Activated CD4-positive, alpha-beta memory T cell treated with anti-CD3 and anti-CD28 coated beads, Interleukin-2, amount 10 ng/mL, durations not matched to agents 7 days and 5 days (primary cell): ENCODE measurements at regions not wholly inside any gene's neighbourhood (a gene's known extent, or its start where the extent isn't known, plus 50 kb on each side); places are given as distances from the start of the nearest gene placed in this dataset.

ENCODE experiments used
- CTCF ChIA-PET: fragments of 350-600 bp; sonication (Branson Sonifier 250); formaldehyde crosslinking; loops from one replicate; lab custom pipeline; 2021; ENCODE audit warnings: antibody characterized with exemption, inconsistent platforms; lab: Charles Lee
- POLR2A ChIA-PET: fragments of 350-600 bp; sonication (Branson Sonifier 250); formaldehyde crosslinking; loops from one replicate; lab custom pipeline; 2021; ENCODE audit warnings: antibody characterized with exemption; lab: Charles Lee
- DNase-seq: peaks from one replicate; pipeline ENCODE4 v3.0.0-alpha.2; 2020
- H3K27ac Mint-ChIP-seq: one replicate; pipeline ENCODE4 v1.8.0; 2021; ENCODE audit warnings: mild to moderate bottlenecking, mixed read lengths
- H3K27me3 Mint-ChIP-seq: one replicate; pipeline ENCODE4 v1.8.0; 2021; ENCODE audit warnings: mixed read lengths
- H3K36me3 Mint-ChIP-seq: one replicate; pipeline ENCODE4 v1.8.0; 2021; ENCODE audit warnings: low read depth, mixed read lengths
- H3K4me1 Mint-ChIP-seq: one replicate; pipeline ENCODE4 v1.8.0; 2021; ENCODE audit warnings: mixed read lengths
- H3K4me3 Mint-ChIP-seq: one replicate; pipeline ENCODE4 v1.8.0; 2021; ENCODE audit warnings: mild to moderate bottlenecking, mixed read lengths
- H3K9me3 Mint-ChIP-seq: one replicate; pipeline ENCODE4 v1.8.0; 2021; ENCODE audit warnings: mixed read lengths

DNA sequence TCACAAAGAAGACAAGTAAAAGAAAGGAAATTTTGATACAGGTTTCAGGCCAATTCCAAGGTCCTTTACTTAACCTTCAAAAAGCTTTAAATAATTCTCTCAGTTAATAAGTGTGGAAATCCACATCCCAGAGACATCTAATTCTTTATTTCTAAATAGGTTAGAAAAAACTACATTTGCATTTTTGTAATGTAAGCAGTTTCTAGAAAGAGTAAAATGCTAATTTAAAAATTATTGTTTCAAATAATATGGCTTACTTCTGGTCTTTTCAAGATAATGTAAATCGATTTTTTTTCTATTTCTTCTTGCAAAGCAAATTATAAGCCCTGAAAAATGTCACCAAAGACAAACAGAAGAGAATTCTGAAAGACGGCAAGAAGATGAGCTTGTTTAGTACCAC, 180.4 kb upstream of the HHIP start:
- ChIA-PET CTCF (no interaction called here), POLR2A (no interaction called here)
- no peaks in the 10 kb centered on the region for H3K9me3 Mint-ChIP-seq
- H3K4me1 Mint-ChIP-seq, result no peaks in the 10 kb centered on the region
- no peak overlapping the region for H3K4me3 Mint-ChIP-seq
- no peaks in the 10 kb centered on the region for H3K27me3 Mint-ChIP-seq
- no peaks in the 10 kb centered on the region for H3K36me3 Mint-ChIP-seq
- no peak for DNase-seq
- H3K27ac Mint-ChIP-seq, result no peak overlapping the region

GRCh38 chr4:144480068-144480467, 165.9 kb upstream of the HHIP start:
- POLR2A ChIA-PET, result no interaction called here
- H3K36me3 Mint-ChIP-seq, result no peaks in the 10 kb centered on the region
- H3K27ac Mint-ChIP-seq, result no peak overlapping the region
- no peaks in the 10 kb centered on the region for H3K4me1 Mint-ChIP-seq
- H3K9me3 Mint-ChIP-seq, result peaks cover 3% of the 10 kb centered on the region
- H3K4me3 Mint-ChIP-seq, result no peak overlapping the region
- CTCF ChIA-PET, result no interaction called here
- no peak for DNase-seq
- no peaks in the 10 kb centered on the region for H3K27me3 Mint-ChIP-seq

GRCh38 chr4:144489831-144490230, 156.1 kb upstream of the HHIP start:
- Mint-ChIP-seq H3K27me3 (no peaks in the 10 kb centered on the region), H3K4me3 (no peak overlapping the region), H3K27ac (no peak overlapping the region), H3K9me3 (no peaks in the 10 kb centered on the region), H3K4me1 (no peaks in the 10 kb centered on the region), H3K36me3 (no peaks in the 10 kb centered on the region)
- no peak for DNase-seq
- POLR2A ChIA-PET, result no interaction called here
- CTCF ChIA-PET, result no interaction called here

- Mint-ChIP-seq H3K27ac (no peak overlapping the region), H3K27me3 (no peaks in the 10 kb centered on the region), H3K4me3 (no peak overlapping the region), H3K9me3 (no peaks in the 10 kb centered on the region), H3K4me1 (no peaks in the 10 kb centered on the region), H3K36me3 (no peaks in the 10 kb centered on the region)
- no peak for DNase-seq
- POLR2A ChIA-PET, result no interaction called here
- CTCF ChIA-PET, result no interaction called here
Measured at GRCh38 chr4:144494280-144494679, 151.7 kb upstream of the HHIP start.

GRCh38 chr4:144495944-144496343, 150.0 kb upstream of the HHIP start:
- Mint-ChIP-seq H3K27ac (no peak overlapping the region), H3K36me3 (no peaks in the 10 kb centered on the region), H3K4me3 (no peak overlapping the region), H3K9me3 (no peaks in the 10 kb centered on the region), H3K4me1 (no peaks in the 10 kb centered on the region), H3K27me3 (no peaks in the 10 kb centered on the region)
- DNase-seq, result no peak
- CTCF ChIA-PET, result no interaction called here
- POLR2A ChIA-PET, result no interaction called here

DNA sequence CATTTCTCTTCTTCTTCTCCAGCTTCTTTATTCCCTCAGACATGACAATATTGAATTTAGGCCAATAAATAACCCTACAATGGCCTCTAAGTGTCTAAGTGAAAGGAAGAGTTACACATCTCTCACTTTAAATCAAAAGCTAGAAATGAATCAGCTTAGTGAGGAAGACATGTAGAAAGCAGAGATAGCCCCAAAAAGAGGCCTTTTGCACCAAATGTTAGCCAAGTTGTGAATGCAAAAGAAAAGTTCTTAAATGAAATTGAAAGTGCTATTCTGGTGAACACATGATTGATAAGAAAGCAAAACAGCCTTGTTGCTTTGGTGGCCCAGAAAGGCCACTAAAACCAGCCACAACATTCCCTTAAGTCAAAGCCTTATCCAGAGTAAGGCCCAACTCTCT, 146.2 kb upstream of the HHIP start:
- H3K9me3 Mint-ChIP-seq, result no peaks in the 10 kb centered on the region
- H3K36me3 Mint-ChIP-seq, result no peaks in the 10 kb centered on the region

DNA sequence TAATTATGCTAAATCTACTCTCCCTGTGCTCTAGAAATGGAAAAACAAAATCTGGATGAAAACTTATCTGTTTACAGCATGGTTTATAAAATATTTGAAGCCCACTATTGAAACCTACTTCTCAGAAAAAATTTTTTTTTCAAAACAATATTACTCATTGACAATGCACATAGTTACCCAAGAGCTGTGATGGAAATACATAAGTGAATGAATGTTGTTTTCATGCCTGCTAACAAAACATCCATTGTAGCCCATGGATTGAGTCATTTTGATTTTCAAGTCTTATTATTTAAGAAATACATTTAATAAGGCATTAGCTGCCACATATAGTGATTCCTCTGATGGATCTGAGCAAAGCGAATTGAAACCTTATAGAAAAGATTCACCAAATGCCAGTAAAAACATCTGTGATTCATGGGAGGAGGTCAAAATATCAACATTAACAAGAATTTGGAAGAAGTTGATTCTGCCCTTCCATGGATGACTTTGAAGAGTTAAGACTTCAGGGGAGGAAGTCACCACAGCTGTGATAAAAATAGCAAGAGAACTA, 144.7 kb upstream of the HHIP start:
- no peaks in the 10 kb centered on the region for H3K36me3 Mint-ChIP-seq
- no peaks in the 10 kb centered on the region for H3K4me1 Mint-ChIP-seq
- H3K27me3 Mint-ChIP-seq, result no peaks in the 10 kb centered on the region
- no peaks in the 10 kb centered on the region for H3K9me3 Mint-ChIP-seq
- CTCF ChIA-PET, result no interaction called here
- DNase-seq, result no peak
- H3K4me3 Mint-ChIP-seq, result no peak overlapping the region
- no peak overlapping the region for H3K27ac Mint-ChIP-seq
- POLR2A ChIA-PET, result no interaction called here

More for the DNA sequence above, 146.2 kb upstream of the HHIP start:
- DNase-seq, result no peak
- Mint-ChIP-seq H3K27me3 (no peaks in the 10 kb centered on the region), H3K4me3 (no peak overlapping the region), H3K27ac (no peak overlapping the region), H3K4me1 (no peaks in the 10 kb centered on the region)
- CTCF ChIA-PET, result no interaction called here
- POLR2A ChIA-PET, result no interaction called here

GRCh38 chr4:144504883-144505282, 141.1 kb upstream of the HHIP start:
- ChIA-PET POLR2A (no interaction called here), CTCF (no interaction called here)
- Mint-ChIP-seq H3K36me3 (no peaks in the 10 kb centered on the region), H3K27me3 (no peaks in the 10 kb centered on the region), H3K9me3 (no peaks in the 10 kb centered on the region), H3K27ac (no peak overlapping the region), H3K4me3 (no peak overlapping the region), H3K4me1 (no peaks in the 10 kb centered on the region)
- DNase-seq, result no peak

GRCh38 chr4:144507311-144508101, 138.4 kb upstream of the HHIP start:
- no peak for DNase-seq
- Mint-ChIP-seq H3K4me3 (no peak overlapping the region), H3K4me1 (no peaks in the 10 kb centered on the region), H3K27me3 (no peaks in the 10 kb centered on the region), H3K9me3 (no peaks in the 10 kb centered on the region), H3K27ac (no peak overlapping the region), H3K36me3 (no peaks in the 10 kb centered on the region)
- CTCF ChIA-PET, result no interaction called here
- POLR2A ChIA-PET, result no interaction called here

DNA sequence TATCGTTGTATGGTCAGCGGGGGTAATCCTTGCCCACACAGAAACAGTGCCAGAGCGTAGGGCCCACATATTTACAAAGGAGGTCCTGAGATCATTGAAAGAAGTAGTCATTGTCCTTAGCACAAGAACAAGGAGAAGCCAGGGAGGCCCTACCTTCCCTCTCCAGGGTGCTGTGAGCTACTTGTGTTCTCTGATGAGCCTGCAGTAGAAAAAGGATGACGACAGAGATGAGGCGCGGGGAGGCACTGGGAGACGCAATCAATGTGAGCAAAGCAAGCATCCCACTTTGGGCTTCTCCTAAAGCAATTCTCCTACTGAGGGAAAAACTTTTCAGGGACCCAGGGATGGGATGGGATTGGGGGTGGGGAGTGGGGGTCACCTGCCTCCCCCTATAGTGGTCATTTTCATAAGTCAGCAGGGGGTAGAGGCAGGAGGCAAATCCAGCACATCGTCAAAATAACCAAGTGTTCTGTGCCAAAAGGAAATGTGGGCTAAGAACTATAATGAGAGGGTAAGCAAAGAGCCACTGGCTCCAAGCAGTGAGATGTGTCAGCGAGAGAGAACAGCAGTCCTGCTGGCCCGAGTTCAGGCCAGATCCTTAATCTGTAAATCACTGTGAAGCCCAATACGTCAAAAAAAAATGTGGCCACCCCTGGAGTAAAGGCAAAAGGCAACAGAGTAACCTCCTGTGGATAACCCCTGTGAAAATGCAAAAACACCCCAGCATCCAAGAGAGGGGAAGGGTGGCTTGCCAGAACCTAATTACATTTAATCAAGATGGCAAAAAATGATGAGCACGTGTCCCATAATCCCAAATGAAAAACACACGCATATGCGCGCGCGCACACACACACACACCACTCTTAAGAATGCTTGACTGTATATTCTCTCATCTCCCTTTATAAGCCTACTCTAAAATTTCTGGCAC, 136.6 kb upstream of the HHIP start:
- no peak for DNase-seq
- POLR2A ChIA-PET, result no interaction called here
- CTCF ChIA-PET, result no interaction called here
- H3K4me1 Mint-ChIP-seq, result no peaks in the 10 kb centered on the region
- H3K36me3 Mint-ChIP-seq, result no peaks in the 10 kb centered on the region
- H3K27me3 Mint-ChIP-seq, result no peaks in the 10 kb centered on the region
- no peaks in the 10 kb centered on the region for H3K9me3 Mint-ChIP-seq
- H3K4me3 Mint-ChIP-seq, result no peak overlapping the region
- no peak overlapping the region for H3K27ac Mint-ChIP-seq

GRCh38 chr4:144514736-144515135, 131.2 kb upstream of the HHIP start:
- H3K4me1 Mint-ChIP-seq, result no peaks in the 10 kb centered on the region
- no peaks in the 10 kb centered on the region for H3K9me3 Mint-ChIP-seq
- no peaks in the 10 kb centered on the region for H3K36me3 Mint-ChIP-seq
- ChIA-PET POLR2A (no interaction called here), CTCF (no interaction called here)
- H3K4me3 Mint-ChIP-seq, result no peak overlapping the region
- no peak overlapping the region for H3K27ac Mint-ChIP-seq
- H3K27me3 Mint-ChIP-seq, result no peaks in the 10 kb centered on the region
- DNase-seq, result no peak

GRCh38 chr4:144518181-144518895, 127.6 kb upstream of the HHIP start:
- DNase-seq, result no peak
- Mint-ChIP-seq H3K4me1 (no peaks in the 10 kb centered on the region), H3K36me3 (no peaks in the 10 kb centered on the region), H3K27ac (no peak overlapping the region), H3K4me3 (no peak overlapping the region), H3K27me3 (no peaks in the 10 kb centered on the region), H3K9me3 (no peaks in the 10 kb centered on the region)
- POLR2A ChIA-PET, result no interaction called here
- CTCF ChIA-PET, result no interaction called here

DNA sequence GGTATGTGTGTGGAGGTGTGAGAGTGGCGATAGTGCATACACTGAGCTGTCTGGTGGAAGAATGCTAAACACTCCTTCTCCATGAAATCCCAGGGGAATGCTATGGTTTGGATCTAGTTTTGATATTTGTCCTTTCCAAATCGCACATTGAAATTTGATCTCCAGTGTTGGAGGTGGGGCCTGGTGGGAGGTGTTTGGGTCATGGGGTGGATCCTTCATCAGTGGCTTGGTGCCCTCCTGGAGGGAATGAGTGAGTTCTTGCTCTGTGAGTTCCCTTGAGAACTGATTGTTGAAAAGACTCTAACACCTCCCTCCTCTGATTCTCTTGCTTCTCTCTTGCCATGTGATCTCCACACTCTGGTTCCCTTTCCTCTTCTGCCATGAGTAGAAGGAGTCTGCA, 114.1 kb upstream of the HHIP start:
- Mint-ChIP-seq H3K4me1 (no peaks in the 10 kb centered on the region), H3K27ac (no peak overlapping the region), H3K27me3 (no peaks in the 10 kb centered on the region), H3K9me3 (no peaks in the 10 kb centered on the region), H3K4me3 (no peak overlapping the region), H3K36me3 (no peaks in the 10 kb centered on the region)
- ChIA-PET POLR2A (no interaction called here), CTCF (no interaction called here)
- no peak for DNase-seq
